Nephron progenitor cell (in vitro differentiated cells): ENCODE measurements at regions not wholly inside any gene's neighbourhood (a gene's known extent, or its start where the extent isn't known, plus 50 kb on each side); places are given as distances from the start of the nearest gene placed in this dataset.

Source experiments
- DNase-seq: peaks from one replicate; pipeline ENCODE4 v3.0.0; 2021
- H3K27ac Mint-ChIP-seq: 2 replicates; pipeline ENCODE4 v1.8.0; 2021; ENCODE audit warnings: mild to moderate bottlenecking, moderate library complexity, mixed read lengths
- H3K27me3 Mint-ChIP-seq: 2 replicates; pipeline ENCODE4 v1.8.0; 2021; ENCODE audit warnings: mild to moderate bottlenecking, low read depth, mixed read lengths; ENCODE audit not compliant: poor library complexity
- H3K36me3 Mint-ChIP-seq: 2 replicates; pipeline ENCODE4 v1.8.0; 2021; ENCODE audit warnings: low read depth, mixed read lengths
- H3K4me1 Mint-ChIP-seq: 2 replicates; pipeline ENCODE4 v1.8.0; 2021; ENCODE audit warnings: mixed read lengths
- H3K4me3 Mint-ChIP-seq: 2 replicates; pipeline ENCODE4 v1.8.0; 2021; ENCODE audit warnings: mild to moderate bottlenecking, moderate library complexity, mixed read lengths
- H3K9me3 Mint-ChIP-seq: 2 replicates; pipeline ENCODE4 v1.8.0; 2021; ENCODE audit warnings: mild to moderate bottlenecking, moderate library complexity, mixed read lengths
- TF ChIP-seq, protein P1 (sequence below): fragments of 200-600 bp; sonication (generic); IDR thresholded peaks from 2 replicates; pipeline ENCODE4 v1.5.0; 2021; ENCODE audit warnings: antibody characterized with exemption

DNA sequence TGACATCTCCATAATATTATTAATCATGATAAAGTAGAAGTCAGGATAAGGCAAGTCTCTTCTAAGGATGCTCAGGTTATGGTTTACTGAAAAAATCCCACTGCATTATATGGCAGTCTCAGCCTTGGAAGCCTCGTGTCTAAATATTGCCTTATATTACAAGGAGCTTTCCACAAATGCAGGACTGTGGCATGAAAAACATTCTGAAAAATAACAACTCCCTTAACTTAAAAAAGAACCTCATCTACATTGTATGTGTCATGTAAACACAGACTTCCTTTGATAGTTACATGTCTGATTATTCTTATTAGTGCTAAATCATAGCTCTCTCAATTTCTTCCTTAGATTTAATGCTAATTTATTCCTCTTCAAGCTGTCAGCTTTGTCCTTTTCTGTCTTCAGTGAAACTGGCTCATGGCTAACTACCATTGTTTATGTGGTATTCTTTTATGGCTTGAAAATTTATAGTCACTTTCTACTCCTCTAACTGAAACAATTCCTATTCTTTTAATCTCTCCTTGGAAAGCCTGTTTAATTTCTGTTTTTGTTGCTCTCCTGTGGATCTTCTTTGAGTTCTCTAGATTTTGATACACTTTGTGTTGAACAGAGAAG, 156.1 kb downstream of the KIF20B start:
- Mint-ChIP-seq H3K4me3 (no peak overlapping the region), H3K36me3 (no peaks in the 10 kb centered on the region), H3K27ac (no peak overlapping the region), H3K27me3 (peaks cover 3% of the 10 kb centered on the region), H3K4me1 (no peaks in the 10 kb centered on the region), H3K9me3 (no peaks in the 10 kb centered on the region)
- TF ChIP-seq, protein P1, sequence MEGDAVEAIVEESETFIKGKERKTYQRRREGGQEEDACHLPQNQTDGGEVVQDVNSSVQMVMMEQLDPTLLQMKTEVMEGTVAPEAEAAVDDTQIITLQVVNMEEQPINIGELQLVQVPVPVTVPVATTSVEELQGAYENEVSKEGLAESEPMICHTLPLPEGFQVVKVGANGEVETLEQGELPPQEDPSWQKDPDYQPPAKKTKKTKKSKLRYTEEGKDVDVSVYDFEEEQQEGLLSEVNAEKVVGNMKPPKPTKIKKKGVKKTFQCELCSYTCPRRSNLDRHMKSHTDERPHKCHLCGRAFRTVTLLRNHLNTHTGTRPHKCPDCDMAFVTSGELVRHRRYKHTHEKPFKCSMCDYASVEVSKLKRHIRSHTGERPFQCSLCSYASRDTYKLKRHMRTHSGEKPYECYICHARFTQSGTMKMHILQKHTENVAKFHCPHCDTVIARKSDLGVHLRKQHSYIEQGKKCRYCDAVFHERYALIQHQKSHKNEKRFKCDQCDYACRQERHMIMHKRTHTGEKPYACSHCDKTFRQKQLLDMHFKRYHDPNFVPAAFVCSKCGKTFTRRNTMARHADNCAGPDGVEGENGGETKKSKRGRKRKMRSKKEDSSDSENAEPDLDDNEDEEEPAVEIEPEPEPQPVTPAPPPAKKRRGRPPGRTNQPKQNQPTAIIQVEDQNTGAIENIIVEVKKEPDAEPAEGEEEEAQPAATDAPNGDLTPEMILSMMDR = no peak
- DNase-seq = no peak

DNA sequence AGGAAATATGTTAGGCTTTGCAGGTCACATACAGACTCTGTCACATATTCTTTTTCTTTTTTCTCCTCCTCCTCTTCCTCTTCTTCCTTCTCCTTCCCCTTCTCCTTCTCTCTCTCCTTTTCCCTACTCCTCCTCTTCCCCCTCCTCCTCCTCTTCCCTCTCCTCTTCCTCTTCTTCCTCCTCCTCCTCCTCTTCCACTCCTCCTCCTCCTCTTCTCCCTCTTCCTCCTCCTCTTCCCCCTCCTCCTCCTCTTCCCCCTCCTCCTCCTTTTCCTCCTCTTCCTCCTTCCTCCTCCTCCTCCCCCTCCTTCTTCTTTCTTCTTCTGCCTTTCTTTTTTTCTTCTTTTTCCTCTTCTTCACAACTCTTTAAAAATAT, 159.8 kb downstream of the KIF20B start:
- Mint-ChIP-seq H3K27ac (no peak overlapping the region), H3K27me3 (no peaks in the 10 kb centered on the region), H3K36me3 (no peaks in the 10 kb centered on the region), H3K4me3 (no peak overlapping the region), H3K4me1 (peaks cover 7% of the 10 kb centered on the region), H3K9me3 (no peaks in the 10 kb centered on the region)
- TF ChIP-seq, protein P1 = no peak
- DNase-seq = no peak

DNA sequence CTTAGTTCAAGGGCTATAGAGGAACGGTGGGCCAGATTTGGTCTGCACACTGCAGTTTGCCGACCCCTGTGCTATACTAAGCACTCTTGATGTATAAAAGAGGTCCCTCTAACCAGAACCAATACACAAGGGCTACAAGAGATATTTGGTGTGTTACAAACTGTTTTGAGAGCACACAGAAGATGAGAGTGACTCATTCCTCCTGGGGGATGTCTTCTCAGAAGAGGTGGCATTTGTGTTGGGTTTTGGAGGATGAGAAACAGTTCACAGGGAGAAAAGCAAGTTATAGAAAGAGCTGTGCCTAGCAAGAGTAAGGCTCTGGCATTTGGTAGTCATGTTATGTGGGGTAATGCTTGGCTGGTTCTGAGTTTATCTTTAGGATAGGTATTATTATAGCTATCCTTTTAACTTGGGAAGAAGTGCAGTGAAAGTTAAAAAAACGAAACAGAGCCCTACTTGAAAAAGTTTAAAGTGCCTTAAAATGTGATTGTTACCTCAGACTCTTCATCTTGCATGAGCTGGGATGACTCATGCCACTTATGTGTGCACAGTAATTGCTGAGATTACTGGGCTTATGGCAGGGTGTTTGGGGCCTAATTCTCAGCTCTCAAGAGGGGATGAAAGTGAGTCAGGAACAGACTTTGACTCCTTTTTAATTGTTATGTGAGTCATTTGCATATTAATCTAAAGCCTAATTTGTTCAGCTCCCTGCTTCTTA, 160.4 kb downstream of the KIF20B start:
- TF ChIP-seq, protein P1 = no peak
- Mint-ChIP-seq H3K36me3 (no peaks in the 10 kb centered on the region), H3K27me3 (no peaks in the 10 kb centered on the region), H3K4me1 (peaks cover 7% of the 10 kb centered on the region), H3K4me3 (no peak overlapping the region), H3K27ac (no peak overlapping the region), H3K9me3 (no peaks in the 10 kb centered on the region)
- DNase-seq = no peak

- Mint-ChIP-seq H3K27me3 (peaks cover 2% of the 10 kb centered on the region), H3K9me3 (no peaks in the 10 kb centered on the region), H3K27ac (no peak overlapping the region), H3K36me3 (no peaks in the 10 kb centered on the region), H3K4me1 (peaks cover 7% of the 10 kb centered on the region), H3K4me3 (no peak overlapping the region)
- DNase-seq = no peak
- TF ChIP-seq, protein P1 = no peak
These were observed 166.6 kb downstream of the KIF20B start for GRCh38 chr10:89867964-89868363.

- Mint-ChIP-seq H3K36me3 (no peaks in the 10 kb centered on the region), H3K27me3 (peaks cover 2% of the 10 kb centered on the region), H3K4me3 (no peak overlapping the region), H3K9me3 (no peaks in the 10 kb centered on the region), H3K4me1 (peaks cover 7% of the 10 kb centered on the region), H3K27ac (no peak overlapping the region)
- DNase-seq = no peak
- TF ChIP-seq, protein P1 = no peak
These were observed 167.8 kb downstream of the KIF20B start for GRCh38 chr10:89869180-89869579.
